ENCODE measurements at regions not wholly inside any gene's neighbourhood (a gene's known extent, or its start where the extent isn't known, plus 50 kb on each side); places are given as distances from the start of the nearest gene placed in this dataset.
"Not testable (repeated sequence)": the region's sequence is repeated elsewhere in the genome, so short reads cannot be mapped to it uniquely, and the experiment has no call there.

GRCh38 chr2:228409493-228409892 is 228.0 kb upstream of the SPHKAP start:
- no peak for DNase-seq (ENCODE audit: low spot score)

- DNase-seq (ENCODE audit: low spot score): no peak
These were observed 227.2 kb upstream of the SPHKAP start for GRCh38 chr2:228408529-228409227.

- DNase-seq (ENCODE audit: low spot score): no peak
These were observed 226.3 kb upstream of the SPHKAP start for GRCh38 chr2:228407821-228408220.

GRCh38 chr2:228401065-228401912 is 219.8 kb upstream of the SPHKAP start:
- DNase-seq (ENCODE audit: low spot score): no peak

- no peak for DNase-seq (ENCODE audit: low spot score)
These were observed 206.3 kb upstream of the SPHKAP start for GRCh38 chr2:228387776-228388175.

- no peak for DNase-seq (ENCODE audit: low spot score)
These were observed 197.4 kb upstream of the SPHKAP start for GRCh38 chr2:228378696-228379425.

GRCh38 chr2:228378233-228378632 is 196.7 kb upstream of the SPHKAP start:
- DNase-seq (ENCODE audit: low spot score): no peak

GRCh38 chr2:228377533-228377932 is 196.0 kb upstream of the SPHKAP start:
- no peak for DNase-seq (ENCODE audit: low spot score)

GRCh38 chr2:228374741-228375140 is 193.3 kb upstream of the SPHKAP start:
- DNase-seq (ENCODE audit: low spot score): no peak

GRCh38 chr2:228373191-228373590 is 191.7 kb upstream of the SPHKAP start:
- DNase-seq (ENCODE audit: low spot score): no peak

GRCh38 chr2:228372212-228372611 is 190.7 kb upstream of the SPHKAP start:
- no peak for DNase-seq (ENCODE audit: low spot score)

- no peak for DNase-seq (ENCODE audit: low spot score)
These were observed 188.0 kb upstream of the SPHKAP start for GRCh38 chr2:228369400-228370031.

- no peak for DNase-seq (ENCODE audit: low spot score)
These were observed 185.9 kb upstream of the SPHKAP start for GRCh38 chr2:228367356-228367755.

- DNase-seq (ENCODE audit: low spot score): no peak
These were observed 178.0 kb upstream of the SPHKAP start for GRCh38 chr2:228359473-228359872.

- no peak for DNase-seq (ENCODE audit: low spot score)
These were observed 174.4 kb upstream of the SPHKAP start for GRCh38 chr2:228355897-228356296.

GRCh38 chr2:228352980-228353379 is 171.5 kb upstream of the SPHKAP start:
- not testable (repeated sequence) for DNase-seq (ENCODE audit: low spot score)

- no peak for DNase-seq (ENCODE audit: low spot score)
These were observed 170.6 kb upstream of the SPHKAP start for GRCh38 chr2:228352048-228352447.

GRCh38 chr2:228348516-228349064 is 167.1 kb upstream of the SPHKAP start:
- no peak for DNase-seq (ENCODE audit: low spot score)

- no peak for DNase-seq (ENCODE audit: low spot score)
These were observed 163.0 kb upstream of the SPHKAP start for GRCh38 chr2:228344531-228344930.

- no peak for DNase-seq (ENCODE audit: low spot score)
These were observed 158.0 kb upstream of the SPHKAP start for GRCh38 chr2:228339525-228339924.

GRCh38 chr2:228334180-228334579 is 152.7 kb upstream of the SPHKAP start:
- DNase-seq (ENCODE audit: low spot score): no peak

GRCh38 chr2:228329282-228329681 is 147.8 kb upstream of the SPHKAP start:
- no peak for DNase-seq (ENCODE audit: low spot score)
